Upper lobe of left lung (tissue), 6 donors: ENCODE measurements at regions not wholly inside any gene's neighbourhood (a gene's known extent, or its start where the extent isn't known, plus 50 kb on each side); places are given as distances from the start of the nearest gene placed in this dataset.

ENCODE experiments used
- ATAC-seq, 2 donors: fragments of 200-7000 bp; cut with Tn5 transposase; one replicate each; pipeline ENCODE4 v1.9.1; 2022; ENCODE audit warnings: mild to moderate bottlenecking in 2 of 2, moderate library complexity in 2 of 2; ENCODE audit not compliant: low FRiP score in 2 of 2
- DNase-seq, 2 donors: peaks; one replicate each; pipeline ENCODE4 v3.0.0-alpha.2; 2019 to 2020
- H3K27ac ChIP-seq, 4 donors: fragments of 200-600 bp; sonication (generic); one replicate each; pipeline ENCODE4 v1.5.1; 2016 to 2019
- H3K27me3 ChIP-seq, 4 donors: fragments of 200-600 bp; sonication (generic); one replicate each; pipeline ENCODE4 v1.5.1; 2017 to 2019
- H3K36me3 ChIP-seq, 4 donors: fragments of 200-600 bp; sonication (generic); one replicate each; pipeline ENCODE4 v1.5.1; 2016 to 2019
- H3K4me1 ChIP-seq, 4 donors: fragments of 200-600 bp; sonication (generic); one replicate each; pipeline ENCODE4 v1.5.1; 2018 to 2019
- H3K4me3 ChIP-seq, 4 donors: fragments of 200-600 bp; sonication (generic); one replicate each; pipeline ENCODE4 v1.5.1; 2017 to 2019; ENCODE audit warnings: mild to moderate bottlenecking in 2 of 4, moderate library complexity in 1 of 4
- H3K9me3 ChIP-seq, 4 donors: fragments of 200-600 bp; sonication (generic); one replicate each; pipeline ENCODE4 v1.5.1; 2018 to 2019
- CTCF ChIP-seq, 6 experiments: fragments of 450-650 bp in 4 of 6; fragments of 200-600 bp in 2 of 6; sonication (generic) in 2 of 6; IDR thresholded peaks; one replicate each; pipeline ENCODE4 v1.5.1; 2016 to 2019; ENCODE audit warnings: antibody characterized with exemption in 6 of 6
- EP300 ChIP-seq, 4 donors: sonication (generic); formaldehyde crosslinking; IDR thresholded peaks; one replicate each; pipeline ENCODE4 v1.5.1; 2017; ENCODE audit warnings: antibody characterized with exemption in 4 of 4, control low read depth in 2 of 4
- POLR2A ChIP-seq, 4 donors: fragments of 450-650 bp; IDR thresholded peaks; one replicate each; pipeline ENCODE4 v1.5.1; 2016 to 2017; ENCODE audit warnings: antibody characterized with exemption in 4 of 4, mild to moderate bottlenecking in 2 of 4
- POLR2AphosphoS5 ChIP-seq, 2 donors: sonication (generic); formaldehyde crosslinking; IDR thresholded peaks; one replicate each; pipeline ENCODE4 v1.5.1; 2017; ENCODE audit warnings: antibody characterized with exemption in 2 of 2
- WGBS, 2 donors: methylation state at CpG; one replicate each; pipeline ENCODE4 v1.1.5; 2017 to 2018; 5-methylcytosine and 5-hydroxymethylcytosine counted together
- donor health status: DM: no; HTN: no; CAD: no; lungs with moderate emphysema.
- donor health status: DM: no; HTN: yes; CAD: no; lungs with severe emphysema.

- no peaks in the 10 kb centered on the region for H3K27me3 ChIP-seq
- H3K9me3 ChIP-seq: no peaks in the 10 kb centered on the region
- no peaks in the 10 kb centered on the region for H3K36me3 ChIP-seq
- 94 to 95% methylated on average over 9 of the region's 9 CpGs for WGBS, 2 donors
- H3K27ac ChIP-seq: no peak overlapping the region
- DNase-seq (no peak), ATAC-seq (no peak)
- H3K4me3 ChIP-seq: no peak overlapping the region
- no peaks in the 10 kb centered on the region for H3K4me1 ChIP-seq
- TF ChIP-seq POLR2AphosphoS5 (IDR thresholded peaks at IDR 0.05) (no peak), POLR2A (IDR thresholded peaks at IDR 0.05) (no peak), CTCF (IDR thresholded peaks at IDR 0.05) (no peak), EP300 (IDR thresholded peaks at IDR 0.05) (no peak)
Measured at GRCh38 chr6:147633191-147633590, 124.7 kb downstream of the SAMD5 start.

GRCh38 chr6:147637620-147638195, 129.2 kb downstream of the SAMD5 start:
- Histone ChIP-seq H3K4me3 (no peak overlapping the region), H3K9me3 (no peaks in the 10 kb centered on the region), H3K36me3 (no peaks in the 10 kb centered on the region), H3K27ac (no peak overlapping the region), H3K27me3 (no peaks in the 10 kb centered on the region), H3K4me1 (no peaks in the 10 kb centered on the region)
- DNase-seq: no peak
- TF ChIP-seq POLR2A (IDR thresholded peaks at IDR 0.05): no peak
- no peak for TF ChIP-seq CTCF (IDR thresholded peaks at IDR 0.05)
- TF ChIP-seq POLR2AphosphoS5 (IDR thresholded peaks at IDR 0.05): no peak
- TF ChIP-seq EP300 (IDR thresholded peaks at IDR 0.05): no peak
- no peak for ATAC-seq
- 79 to 81% methylated on average over 6 of the region's 6 CpGs for WGBS, 2 donors

- no peak for ATAC-seq
- 76 to 93% methylated on average over 3 of the region's 3 CpGs for WGBS, 2 donors
Measured at GRCh38 chr6:147639279-147639678, 130.8 kb downstream of the SAMD5 start.

GRCh38 chr6:147640606-147641005, 132.1 kb downstream of the SAMD5 start:
- ATAC-seq (no peak), DNase-seq (no peak)
- Histone ChIP-seq H3K36me3 (no peaks in the 10 kb centered on the region), H3K27me3 (no peaks in the 10 kb centered on the region), H3K4me1 (no peaks in the 10 kb centered on the region), H3K9me3 (no peaks in the 10 kb centered on the region), H3K4me3 (no peak overlapping the region), H3K27ac (no peak overlapping the region)
- WGBS, 2 donors: 24 to 55% methylated on average over 1 of the region's 1 CpG
- no peak for TF ChIP-seq POLR2A (IDR thresholded peaks at IDR 0.05)
- no peak for TF ChIP-seq EP300 (IDR thresholded peaks at IDR 0.05)
- no peak for TF ChIP-seq POLR2AphosphoS5 (IDR thresholded peaks at IDR 0.05)
- no peak for TF ChIP-seq CTCF (IDR thresholded peaks at IDR 0.05)

More at GRCh38 chr6:147639279-147639678, 130.8 kb downstream of the SAMD5 start:
- Histone ChIP-seq H3K4me1 (no peaks in the 10 kb centered on the region), H3K36me3 (no peaks in the 10 kb centered on the region), H3K9me3 (no peaks in the 10 kb centered on the region), H3K4me3 (no peak overlapping the region), H3K27me3 (no peaks in the 10 kb centered on the region), H3K27ac (no peak overlapping the region)
- no peak for DNase-seq
- TF ChIP-seq POLR2A (IDR thresholded peaks at IDR 0.05) (no peak), CTCF (IDR thresholded peaks at IDR 0.05) (no peak), EP300 (IDR thresholded peaks at IDR 0.05) (no peak), POLR2AphosphoS5 (IDR thresholded peaks at IDR 0.05) (no peak)

- H3K27ac ChIP-seq: no peak overlapping the region
- ATAC-seq: no peak
- no peaks in the 10 kb centered on the region for H3K9me3 ChIP-seq
- TF ChIP-seq POLR2A (IDR thresholded peaks at IDR 0.05): no peak
- TF ChIP-seq CTCF (IDR thresholded peaks at IDR 0.05): no peak
- no peak for TF ChIP-seq EP300 (IDR thresholded peaks at IDR 0.05)
- TF ChIP-seq POLR2AphosphoS5 (IDR thresholded peaks at IDR 0.05): no peak
- no peak for DNase-seq
- no peaks in the 10 kb centered on the region for H3K27me3 ChIP-seq
- H3K4me1 ChIP-seq: no peaks in the 10 kb centered on the region
- H3K4me3 ChIP-seq: no peak overlapping the region
- 83 to 87% methylated on average over 3 of the region's 3 CpGs for WGBS, 2 donors
- no peaks in the 10 kb centered on the region for H3K36me3 ChIP-seq
Measured at GRCh38 chr6:147641511-147641910, 133.0 kb downstream of the SAMD5 start.
